LNCAP (cell line): ENCODE measurements at regions not wholly inside any gene's neighbourhood (a gene's known extent, or its start where the extent isn't known, plus 50 kb on each side); places are given as distances from the start of the nearest gene placed in this dataset.

Experiments used
- TF ChIP-seq, protein P1 (sequence below): fragments of 450-650 bp; IDR thresholded peaks from 2 replicates; pipeline ENCODE4 v1.5.1; 2017; ENCODE audit warnings: mild to moderate bottlenecking

DNA sequence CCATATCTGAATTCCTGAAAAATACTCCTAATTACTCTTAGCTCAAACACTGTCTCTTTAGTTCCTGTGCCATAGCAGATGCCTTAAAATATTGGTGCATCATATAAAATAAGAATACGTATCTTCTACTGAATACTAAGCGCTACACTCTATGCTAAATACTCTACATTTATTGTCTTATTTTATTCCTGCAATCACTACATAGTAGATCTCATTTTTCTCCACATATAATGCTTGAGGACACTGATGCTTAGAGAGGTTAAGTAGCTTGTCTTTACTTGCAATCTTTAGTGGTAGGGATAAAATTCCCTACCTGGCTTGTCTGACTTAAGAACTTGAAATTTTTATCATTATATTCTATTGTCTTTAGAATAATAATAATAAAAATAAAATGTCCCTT is 137.3 kb upstream of the SETBP1 start:
- TF ChIP-seq, protein P1, sequence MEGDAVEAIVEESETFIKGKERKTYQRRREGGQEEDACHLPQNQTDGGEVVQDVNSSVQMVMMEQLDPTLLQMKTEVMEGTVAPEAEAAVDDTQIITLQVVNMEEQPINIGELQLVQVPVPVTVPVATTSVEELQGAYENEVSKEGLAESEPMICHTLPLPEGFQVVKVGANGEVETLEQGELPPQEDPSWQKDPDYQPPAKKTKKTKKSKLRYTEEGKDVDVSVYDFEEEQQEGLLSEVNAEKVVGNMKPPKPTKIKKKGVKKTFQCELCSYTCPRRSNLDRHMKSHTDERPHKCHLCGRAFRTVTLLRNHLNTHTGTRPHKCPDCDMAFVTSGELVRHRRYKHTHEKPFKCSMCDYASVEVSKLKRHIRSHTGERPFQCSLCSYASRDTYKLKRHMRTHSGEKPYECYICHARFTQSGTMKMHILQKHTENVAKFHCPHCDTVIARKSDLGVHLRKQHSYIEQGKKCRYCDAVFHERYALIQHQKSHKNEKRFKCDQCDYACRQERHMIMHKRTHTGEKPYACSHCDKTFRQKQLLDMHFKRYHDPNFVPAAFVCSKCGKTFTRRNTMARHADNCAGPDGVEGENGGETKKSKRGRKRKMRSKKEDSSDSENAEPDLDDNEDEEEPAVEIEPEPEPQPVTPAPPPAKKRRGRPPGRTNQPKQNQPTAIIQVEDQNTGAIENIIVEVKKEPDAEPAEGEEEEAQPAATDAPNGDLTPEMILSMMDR = no peak

DNA sequence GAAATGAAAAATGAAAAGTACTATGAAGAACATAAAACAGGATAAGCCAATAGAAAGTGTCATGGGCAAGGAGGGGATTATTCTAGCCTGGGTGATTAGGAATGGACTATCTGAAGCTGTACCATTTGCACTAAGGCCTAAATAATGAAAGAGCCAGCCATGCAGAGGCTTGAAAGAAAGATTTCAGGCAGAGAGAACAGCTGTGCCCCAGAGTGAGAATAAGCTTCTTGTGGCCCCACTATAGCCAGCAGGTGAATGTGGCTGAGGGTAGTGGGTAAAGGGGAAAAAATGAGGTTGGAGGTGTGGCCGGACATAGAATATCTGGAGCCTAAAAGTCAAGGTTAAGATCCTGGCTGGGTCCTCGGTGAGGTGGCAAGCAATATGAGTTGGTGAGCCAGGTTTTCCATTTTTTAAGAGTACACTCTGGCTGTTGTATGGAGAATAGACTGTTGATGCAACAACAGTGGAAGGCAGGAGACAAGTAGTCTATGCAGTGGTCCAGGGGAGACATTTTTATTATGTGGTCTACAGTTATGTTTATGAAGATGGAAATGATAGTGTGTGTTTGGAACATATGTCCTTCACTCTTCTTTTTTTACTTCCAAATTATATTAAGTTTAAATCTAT is 135.2 kb upstream of the SETBP1 start:
- TF ChIP-seq, protein P1 = no peak

DNA sequence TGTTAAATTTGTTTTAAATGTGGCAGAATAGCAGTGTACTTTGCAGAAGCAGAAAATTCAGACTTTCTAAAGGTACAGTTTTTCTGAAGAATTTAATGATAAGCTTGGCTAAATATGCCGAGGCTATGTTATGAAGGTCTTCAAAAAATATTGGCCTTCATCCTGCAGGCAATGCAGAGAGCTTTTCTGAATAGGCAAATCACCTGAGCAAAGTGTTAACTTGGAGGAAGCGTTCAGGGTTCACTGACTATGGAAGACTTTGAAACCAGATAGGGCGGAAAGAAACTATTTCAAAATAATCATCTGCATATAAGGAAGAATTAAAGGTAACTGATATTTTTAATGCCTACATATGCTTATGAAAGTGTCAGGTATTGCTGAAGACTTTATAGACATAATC is 133.7 kb upstream of the SETBP1 start:
- TF ChIP-seq, protein P1 = no peak

DNA sequence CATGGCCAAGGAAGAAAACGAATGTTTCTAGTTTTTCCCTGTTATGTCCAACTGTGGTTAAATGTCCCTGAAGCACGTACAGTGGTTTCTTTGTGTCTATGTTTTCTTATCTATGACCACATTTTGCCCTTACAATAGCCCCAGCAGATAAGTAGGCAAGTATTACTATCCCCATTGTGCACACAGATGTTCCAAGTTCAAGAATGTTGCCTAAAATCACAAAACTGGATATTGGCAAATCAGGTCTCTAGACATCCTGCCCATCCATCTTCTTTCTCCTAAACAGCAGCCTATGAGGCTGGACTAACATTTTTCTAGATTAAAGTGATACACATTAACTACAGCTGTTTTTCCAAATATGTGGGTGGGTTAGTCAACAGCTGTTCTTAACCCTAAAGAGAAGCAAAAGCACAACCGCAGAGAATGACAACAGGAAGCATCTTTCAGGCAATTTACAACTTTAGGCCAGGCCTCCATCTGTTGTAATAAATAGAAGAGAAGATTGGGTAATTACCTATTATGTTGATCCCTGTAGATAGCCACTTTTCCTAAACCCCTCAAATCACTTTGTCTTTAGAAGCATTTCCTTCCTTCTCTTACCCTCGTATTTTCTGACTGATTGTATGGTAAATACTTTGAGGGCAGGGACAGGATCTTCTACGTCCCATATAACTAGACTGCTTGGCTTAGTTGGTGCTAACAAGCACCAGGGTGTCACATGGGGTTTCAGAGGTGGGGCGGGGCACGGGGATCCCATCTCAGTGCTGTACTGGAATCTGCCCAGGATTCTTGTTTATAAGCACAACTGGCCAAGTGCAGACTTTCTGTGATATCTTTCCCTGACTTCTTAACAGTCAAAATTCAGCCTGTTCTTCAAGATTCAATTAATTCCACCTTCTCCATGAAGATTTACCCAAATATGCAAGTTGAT is 132.1 kb upstream of the SETBP1 start:
- TF ChIP-seq, protein P1 = no peak

DNA sequence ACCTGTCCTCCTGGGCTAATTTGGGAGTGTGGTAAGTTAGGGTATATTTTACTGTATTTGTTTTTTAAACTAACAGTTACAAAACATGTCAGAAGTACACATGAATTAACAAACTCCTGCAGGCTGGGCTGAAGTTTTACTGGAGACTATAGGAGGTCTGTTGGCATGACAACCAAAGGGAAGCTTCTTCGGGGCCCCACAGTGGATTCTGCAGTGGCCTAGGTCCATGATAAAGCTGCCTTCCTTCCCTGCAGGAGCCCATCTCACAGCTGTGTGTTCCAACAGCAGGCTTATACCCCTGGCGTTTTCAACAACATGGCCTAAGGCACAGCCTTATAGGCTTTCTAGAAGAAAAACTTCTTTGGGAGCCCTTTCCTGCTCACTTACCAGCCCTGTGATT is 128.0 kb upstream of the SETBP1 start:
- TF ChIP-seq, protein P1 = no peak

DNA sequence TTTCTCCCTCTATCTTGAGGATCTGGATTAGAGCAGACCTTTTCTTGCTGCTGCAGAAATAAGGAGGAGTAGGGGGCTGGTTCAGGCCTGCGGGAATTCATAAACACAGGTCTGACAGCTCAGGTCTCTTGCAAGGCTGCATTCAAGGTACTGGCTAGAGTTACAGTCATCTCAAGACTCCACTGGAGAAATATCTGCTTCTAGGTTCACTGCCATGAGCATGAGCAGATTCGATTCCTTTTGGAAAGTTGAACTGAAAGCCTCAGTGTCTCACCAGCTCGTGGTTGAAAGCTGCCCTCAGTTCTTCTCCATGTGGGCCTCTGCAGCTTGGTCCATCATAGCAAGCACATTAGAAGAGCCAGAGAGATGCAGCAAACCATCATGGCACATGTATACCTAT is 124.4 kb upstream of the SETBP1 start:
- TF ChIP-seq, protein P1 = no peak

DNA sequence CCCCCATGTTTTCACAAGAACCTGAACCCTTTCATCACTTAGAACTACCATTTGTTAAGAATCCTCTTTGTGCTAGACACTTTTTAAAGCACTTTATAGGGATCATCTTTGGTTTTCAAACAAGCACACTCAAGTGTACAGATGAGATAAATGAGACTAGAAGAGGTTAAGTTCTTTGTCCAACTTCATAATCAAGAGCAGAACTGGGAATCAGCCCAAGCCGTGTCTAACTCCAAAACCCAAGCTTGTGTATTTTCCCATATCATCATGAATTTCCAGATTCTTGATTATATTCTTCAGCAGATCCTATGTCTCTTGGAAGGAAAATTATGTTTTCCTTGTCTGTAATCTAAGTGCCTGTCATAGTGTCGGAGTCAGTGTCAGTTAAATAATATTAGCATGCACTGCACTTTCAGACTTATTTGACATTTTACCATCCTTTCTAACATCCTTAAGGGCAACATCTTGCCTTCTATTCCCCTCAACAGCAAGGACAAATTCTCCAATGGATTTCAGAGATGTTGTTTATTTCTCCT is 123.0 kb upstream of the SETBP1 start:
- TF ChIP-seq, protein P1 = no peak
